Colon (tissue), 2 donors: ENCODE measurements at regions not wholly inside any gene's neighbourhood (a gene's known extent, or its start where the extent isn't known, plus 50 kb on each side); places are given as distances from the start of the nearest gene placed in this dataset.

Experiments
- FAIRE-seq: peaks from 2 replicates; lab custom pipeline; 2012; peaks lifted over from hg19 to GRCh38; lab: Jason Lieb, UNC
- donor health status: control.
- donor health status: control.

- no peak for FAIRE-seq
Observed at GRCh38 chr1:198040880-198041279, 115.9 kb upstream of the NEK7 start.

GRCh38 chr1:198042168-198042567 is 114.6 kb upstream of the NEK7 start:
- FAIRE-seq: no peak

- no peak for FAIRE-seq
Observed at GRCh38 chr1:198047913-198048312, 108.9 kb upstream of the NEK7 start.

- no peak for FAIRE-seq
Observed at GRCh38 chr1:198054510-198054909, 102.3 kb upstream of the NEK7 start.

- FAIRE-seq: no peak
Observed at GRCh38 chr1:198056255-198056654, 100.5 kb upstream of the NEK7 start.

GRCh38 chr1:198064181-198064580 is 92.6 kb upstream of the NEK7 start:
- no peak for FAIRE-seq

GRCh38 chr1:198068285-198068684 is 88.5 kb upstream of the NEK7 start:
- no peak for FAIRE-seq

GRCh38 chr1:198072177-198072576 is 84.6 kb upstream of the NEK7 start:
- no peak for FAIRE-seq

GRCh38 chr1:198075296-198075695 is 81.5 kb upstream of the NEK7 start:
- no peak for FAIRE-seq

GRCh38 chr1:198079432-198079951 is 77.3 kb upstream of the NEK7 start:
- no peak for FAIRE-seq

- FAIRE-seq: no peak
Observed at GRCh38 chr1:198082576-198082975, 74.2 kb upstream of the NEK7 start.

GRCh38 chr1:198083549-198083948 is 73.2 kb upstream of the NEK7 start:
- peak; percentile 68 for FAIRE-seq

- no peak for FAIRE-seq
Observed at GRCh38 chr1:198084241-198084908, 72.4 kb upstream of the NEK7 start.

GRCh38 chr1:198086051-198086745 is 70.6 kb upstream of the NEK7 start:
- no peak for FAIRE-seq

- FAIRE-seq: no peak
Observed at GRCh38 chr1:198087831-198088230, 69.0 kb upstream of the NEK7 start.

- no peak for FAIRE-seq
Observed at GRCh38 chr1:198088360-198089071, 68.3 kb upstream of the NEK7 start.

GRCh38 chr1:198096390-198096789 is 60.4 kb upstream of the NEK7 start:
- FAIRE-seq: no peak

- no peak for FAIRE-seq
Observed at GRCh38 chr1:198099755-198100154, 57.0 kb upstream of the NEK7 start.

GRCh38 chr1:198101716-198102453 is 54.9 kb upstream of the NEK7 start:
- FAIRE-seq: no peak

GRCh38 chr1:198102454-198102827 is 54.4 kb upstream of the NEK7 start:
- no peak for FAIRE-seq

GRCh38 chr1:198105185-198105584 is 51.6 kb upstream of the NEK7 start:
- no peak for FAIRE-seq

- FAIRE-seq: no peak
Observed at GRCh38 chr1:198106011-198106410, 50.8 kb upstream of the NEK7 start.
